Posterior vena cava (tissue), 2 donors: ENCODE measurements at regions not wholly inside any gene's neighbourhood (a gene's known extent, or its start where the extent isn't known, plus 50 kb on each side); places are given as distances from the start of the nearest gene placed in this dataset.
"Not testable (repeated sequence)": the region's sequence is repeated elsewhere in the genome, so short reads cannot be mapped to it uniquely, and the experiment has no call there.

Source experiments
- DNase-seq: peaks from one replicate; pipeline ENCODE4 v3.0.0-alpha.2; 2020; ENCODE audit warnings: low spot score
- intact Hi-C, 2 donors: fragments of 100-400 bp; cut with DNase I; formaldehyde crosslinking; loops; one replicate each; pipeline versions ENCODE4 v1.14.1 to v1.14.2; 2022 to 2023
- donor health status: DM: yes; HTN: yes; CAD: no.
- donor health status: DM: yes; HTN: yes; CAD: no.

DNA sequence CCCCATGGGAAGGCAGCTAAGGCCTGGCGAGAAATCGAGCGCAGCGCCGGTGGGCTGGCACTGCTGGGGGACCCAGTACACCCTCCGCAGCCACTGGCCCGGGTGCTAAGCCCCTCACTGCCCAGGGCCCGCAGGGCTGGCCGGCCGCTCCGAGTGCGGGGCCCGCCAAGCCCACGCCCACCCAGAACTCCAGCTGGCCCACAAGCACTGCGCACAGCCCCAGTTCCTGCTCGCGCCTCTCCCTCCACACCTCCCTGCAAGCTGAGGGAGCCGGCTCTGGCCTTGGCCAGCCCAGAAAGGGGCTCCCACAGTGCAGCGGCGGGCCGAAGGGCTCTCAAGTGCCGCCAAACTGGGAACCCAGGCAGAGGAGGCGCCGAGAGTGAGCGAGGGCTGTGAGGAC lies 253.0 kb upstream of the PDE3A start:
- intact Hi-C loops, DNase-seq: not testable (repeated sequence)

- no peak for DNase-seq
- intact Hi-C loops: no loop called here
Measured at GRCh38 chr12:20119596-20120402, 248.5 kb upstream of the PDE3A start.

- no peak for DNase-seq
- intact Hi-C loops: no loop called here
Measured at GRCh38 chr12:20120403-20120725, 248.0 kb upstream of the PDE3A start.

- no peak for DNase-seq
- intact Hi-C loops: no loop called here
Measured at GRCh38 chr12:20122274-20122673, 246.1 kb upstream of the PDE3A start.

GRCh38 chr12:20123465-20123864 lies 244.9 kb upstream of the PDE3A start:
- intact Hi-C loops: no loop called here
- no peak for DNase-seq

GRCh38 chr12:20125276-20125798 lies 243.0 kb upstream of the PDE3A start:
- intact Hi-C loops: no loop called here
- DNase-seq: no peak

DNA sequence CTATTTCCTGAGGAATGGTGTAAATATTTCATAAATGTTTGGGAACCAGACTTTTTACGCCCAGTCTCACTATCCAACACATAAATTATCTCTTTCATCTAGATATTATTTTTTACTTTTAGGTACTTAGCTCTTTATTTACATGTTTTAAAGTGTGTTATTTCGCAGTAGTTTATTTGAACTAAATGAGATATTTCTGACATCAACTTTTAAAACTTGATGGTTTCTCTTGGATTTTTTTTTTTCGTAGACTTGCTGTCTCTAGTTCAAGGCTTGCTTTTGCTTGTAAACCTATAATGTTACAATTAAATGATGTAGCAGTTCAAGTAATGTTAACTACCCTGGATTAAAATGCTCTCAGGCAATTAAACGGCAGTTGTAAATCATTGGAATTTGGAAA lies 241.7 kb upstream of the PDE3A start:
- no peak for DNase-seq
- intact Hi-C loops: no loop called here

DNA sequence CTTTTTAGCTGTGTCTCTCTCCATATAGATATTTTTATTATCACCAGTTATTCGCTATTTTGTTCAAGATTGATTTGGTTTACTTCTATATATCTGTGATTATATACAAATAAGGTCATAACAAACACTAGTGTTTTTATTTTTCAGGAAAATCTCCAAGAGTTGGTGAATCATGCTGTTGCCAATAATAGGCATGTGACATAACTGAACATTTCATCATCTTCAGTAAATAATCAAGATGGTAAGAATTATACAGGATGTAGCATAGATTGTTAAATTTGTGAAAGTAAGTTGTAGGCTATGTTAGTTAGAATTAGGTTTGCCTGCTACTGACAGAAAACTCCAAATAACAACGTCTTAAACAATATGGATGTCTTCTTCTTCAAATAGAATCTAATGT lies 240.9 kb upstream of the PDE3A start:
- DNase-seq: no peak
- intact Hi-C loops: no loop called here

DNA sequence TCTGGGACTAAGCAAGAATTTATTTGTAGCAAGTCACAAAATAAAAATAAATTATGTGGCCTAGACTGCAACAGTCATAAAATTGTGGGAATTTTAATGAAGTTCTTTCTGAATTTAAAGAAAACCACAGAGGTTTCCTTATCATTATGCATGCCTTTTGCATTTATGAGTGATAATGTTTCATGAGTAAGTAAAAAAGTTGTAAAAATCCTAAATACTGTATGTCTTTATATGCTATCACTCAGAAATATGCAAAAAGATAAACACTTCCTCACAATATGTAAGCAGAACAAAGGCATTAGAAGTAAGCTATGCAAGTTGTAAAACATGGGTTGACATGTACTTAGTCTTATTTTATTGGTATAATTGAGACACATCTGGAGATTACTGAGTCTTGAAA lies 239.4 kb upstream of the PDE3A start:
- intact Hi-C loops: no loop called here
- DNase-seq: no peak

- no peak for DNase-seq
- intact Hi-C loops: no loop called here
Measured at GRCh38 chr12:20132818-20133217, 235.5 kb upstream of the PDE3A start.

- DNase-seq: no peak
- intact Hi-C loops: no loop called here
Measured at GRCh38 chr12:20134652-20135051, 233.7 kb upstream of the PDE3A start.

DNA sequence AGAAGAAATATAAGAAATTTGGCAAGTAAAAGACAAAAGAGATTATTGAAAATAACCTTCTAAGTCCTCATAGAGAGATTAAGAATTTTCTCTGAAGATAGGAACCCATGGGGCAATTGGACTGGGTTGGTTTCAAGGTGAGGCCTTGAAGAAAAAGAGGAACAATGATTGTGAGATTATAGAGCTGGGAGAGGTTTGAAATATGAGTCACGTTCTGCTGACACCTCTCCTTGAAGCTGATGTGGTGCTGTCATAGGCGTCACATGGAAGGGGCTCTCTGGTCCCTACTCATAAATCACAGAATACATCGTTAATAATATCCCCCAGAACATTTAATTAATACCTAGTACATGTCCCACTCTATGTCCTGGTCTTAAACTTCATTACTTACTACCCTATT lies 227.6 kb upstream of the PDE3A start:
- DNase-seq: no peak
- intact Hi-C loops: no loop called here

DNA sequence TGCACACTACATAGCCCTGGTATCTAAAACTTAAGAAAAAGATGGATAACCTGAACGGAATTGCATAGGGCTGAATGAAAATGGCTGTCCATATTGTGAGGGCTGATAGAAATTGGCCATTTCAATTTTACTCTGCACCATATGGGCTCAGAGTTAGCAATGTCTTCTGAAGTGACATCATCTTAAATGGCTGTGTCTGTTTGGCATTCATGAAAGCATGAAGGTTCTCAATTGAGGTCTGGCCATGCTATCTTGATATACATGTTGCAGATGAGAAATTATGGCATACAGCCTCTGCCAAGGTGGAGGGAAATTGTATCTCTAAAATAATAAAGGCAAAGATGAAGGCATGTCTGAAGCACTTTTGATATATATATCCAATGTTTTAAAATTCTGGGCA lies 226.0 kb upstream of the PDE3A start:
- intact Hi-C loops: no loop called here
- DNase-seq: no peak

- no peak for DNase-seq
- intact Hi-C loops: no loop called here
Measured at GRCh38 chr12:20142956-20143355, 225.4 kb upstream of the PDE3A start.

DNA sequence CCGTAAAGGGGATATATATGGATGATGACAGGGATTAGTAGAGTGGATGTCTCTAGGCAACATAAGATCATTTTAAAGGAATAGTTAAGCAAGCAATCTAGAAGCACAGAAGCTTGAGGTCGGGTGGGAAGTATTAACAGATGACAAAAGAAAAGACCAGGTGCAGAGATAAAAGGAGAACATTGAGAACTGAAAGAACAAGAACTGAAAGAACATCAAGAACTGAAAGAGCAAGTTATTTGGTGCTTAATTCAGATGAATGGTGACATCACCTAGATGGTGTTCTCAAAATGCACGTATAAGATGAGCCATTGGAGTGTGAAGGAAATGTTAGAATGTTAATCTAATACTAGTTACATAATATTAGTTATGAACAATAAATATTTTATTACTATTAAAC lies 224.0 kb upstream of the PDE3A start:
- intact Hi-C loops: no loop called here
- no peak for DNase-seq

DNA sequence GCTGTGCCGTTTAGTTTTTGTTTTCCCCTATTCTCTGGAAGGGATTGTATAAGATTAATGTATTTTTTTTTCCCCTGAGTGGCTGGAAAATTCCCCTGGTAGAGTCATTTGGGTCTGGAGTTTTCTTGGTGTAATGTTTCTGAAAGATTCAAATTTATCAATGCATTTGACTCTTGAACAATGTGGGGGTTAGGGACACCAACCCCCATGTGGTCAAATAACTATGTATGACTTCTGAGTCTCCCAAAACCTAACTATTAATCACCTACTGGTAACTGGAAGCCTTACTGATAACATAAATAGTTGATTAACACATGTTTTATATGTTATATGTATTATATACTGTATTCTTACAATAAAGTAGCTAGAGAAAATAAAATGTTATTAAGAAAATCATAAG lies 220.1 kb upstream of the PDE3A start:
- DNase-seq: no peak
- intact Hi-C loops: no loop called here

DNA sequence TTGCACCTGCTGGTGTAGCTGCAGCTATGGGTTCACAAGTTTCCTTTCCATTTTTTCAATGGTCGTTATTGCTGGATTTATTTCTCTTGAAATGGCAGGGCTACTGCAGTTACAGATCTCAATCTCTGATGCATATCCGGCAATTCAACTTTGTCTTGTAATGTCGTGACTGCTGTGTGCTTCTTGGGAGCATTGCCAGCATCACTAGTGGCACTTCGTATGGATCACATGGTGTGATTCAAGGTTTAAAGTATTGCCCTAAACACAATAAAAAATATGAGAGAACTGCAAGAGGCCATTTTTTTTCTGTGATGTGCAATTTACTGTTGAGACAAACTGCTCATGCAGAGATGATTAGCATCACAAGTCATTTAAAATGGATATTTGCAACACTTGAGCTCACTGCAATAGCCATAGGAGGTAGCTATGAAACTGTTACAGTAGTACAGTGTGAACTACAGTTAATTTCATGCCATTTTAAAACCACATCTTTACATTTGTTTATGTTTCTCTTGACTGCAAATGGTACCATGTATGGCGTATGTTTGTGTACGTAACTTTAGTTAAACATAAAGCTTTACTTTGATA lies 217.4 kb upstream of the PDE3A start:
- no peak for DNase-seq
- intact Hi-C loops: no loop called here

DNA sequence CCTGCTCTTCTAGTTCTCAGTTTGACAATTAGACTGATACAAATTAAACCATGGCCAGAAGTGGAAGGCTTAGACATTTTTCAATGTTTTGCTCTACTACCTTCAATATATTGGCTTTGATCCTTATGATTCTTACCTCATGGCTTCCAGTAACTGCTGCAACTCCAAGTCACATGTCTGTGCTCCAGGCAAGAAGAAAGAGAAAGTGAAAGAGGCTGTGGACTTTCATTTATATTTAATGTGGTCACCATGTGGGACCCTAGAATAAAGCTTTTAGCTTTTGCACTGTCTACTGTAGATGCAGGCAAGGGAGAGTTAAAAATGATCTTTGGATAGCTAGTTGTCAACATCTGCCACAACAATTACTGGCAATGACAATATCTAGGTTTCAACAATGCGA lies 214.3 kb upstream of the PDE3A start:
- DNase-seq: no peak
- intact Hi-C loops: no loop called here

- no peak for DNase-seq
- intact Hi-C loops: no loop called here
Measured at GRCh38 chr12:20155374-20155773, 213.0 kb upstream of the PDE3A start.

GRCh38 chr12:20160899-20161298 lies 207.4 kb upstream of the PDE3A start:
- intact Hi-C loops, DNase-seq: not testable (repeated sequence)

GRCh38 chr12:20174528-20175175 lies 193.7 kb upstream of the PDE3A start:
- intact Hi-C loops: no loop called here
- DNase-seq: peak; percentile 65
